DOHH2 (cell line): ENCODE measurements at regions not wholly inside any gene's neighbourhood (a gene's known extent, or its start where the extent isn't known, plus 50 kb on each side); places are given as distances from the start of the nearest gene placed in this dataset.

Experiments used
- H3F3A ChIP-seq: fragments of 200-600 bp; sonication (generic), shearing (Covaris generic); 2 replicates; pipeline ENCODE4 v1.6.0; 2016; ENCODE audit warnings: antibody characterized with exemption, mild to moderate bottlenecking; ENCODE audit not compliant: control insufficient read depth, insufficient read depth
- H3K27ac ChIP-seq: fragments of 200-600 bp; sonication (generic); 2 replicates; pipeline ENCODE4 v1.5.1; 2014; ENCODE audit warnings: low read depth, mild to moderate bottlenecking, low read length, moderate library complexity
- H3K27me3 ChIP-seq: fragments of 200-600 bp; sonication (generic); 2 replicates; pipeline ENCODE4 v1.6.1; 2014; ENCODE audit warnings: mild to moderate bottlenecking, low read length, mixed read lengths; ENCODE audit not compliant: control insufficient read depth
- H3K36me3 ChIP-seq: fragments of 200-600 bp; sonication (generic); 2 replicates; pipeline ENCODE4 v1.6.1; 2014; ENCODE audit warnings: mild to moderate bottlenecking, low read length, moderate library complexity, mixed read lengths; ENCODE audit not compliant: control insufficient read depth
- H3K4me1 ChIP-seq: fragments of 200-600 bp; sonication (generic); 2 replicates; pipeline ENCODE4 v1.6.1; 2014; ENCODE audit warnings: mild to moderate bottlenecking, low read length, mixed read lengths; ENCODE audit not compliant: control insufficient read depth
- H3K4me2 ChIP-seq: fragments of 200-600 bp; sonication (generic); 2 replicates; pipeline ENCODE4 v1.6.0; 2014; ENCODE audit warnings: mild to moderate bottlenecking, low read length, moderate library complexity
- H3K4me3 ChIP-seq: fragments of 200-600 bp; sonication (generic); 2 replicates; pipeline ENCODE4 v1.5.1; 2014; ENCODE audit warnings: mild to moderate bottlenecking, low read length, mixed read lengths
- H3K79me2 ChIP-seq: fragments of 200-600 bp; sonication (generic); 2 replicates; pipeline ENCODE4 v1.6.1; 2014; ENCODE audit warnings: mild to moderate bottlenecking, low read length, mixed read lengths; ENCODE audit not compliant: control insufficient read depth
- H3K9me2 ChIP-seq: fragments of 200-600 bp; sonication (generic); replicated peaks from 2 replicates; pipeline ENCODE4 v1.6.1; 2014; ENCODE audit warnings: mild to moderate bottlenecking, low read length, mixed read lengths; ENCODE audit not compliant: control insufficient read depth
- H3K9me3 ChIP-seq: fragments of 200-600 bp; sonication (generic); 2 replicates; pipeline ENCODE4 v1.6.1; 2014; ENCODE audit warnings: antibody characterized with exemption, low read length, mixed read lengths; ENCODE audit not compliant: control insufficient read depth, insufficient read depth
- H4K20me1 ChIP-seq: fragments of 200-600 bp; sonication (generic); 2 replicates; pipeline ENCODE4 v1.6.0; 2014; ENCODE audit warnings: low read depth, mild to moderate bottlenecking, antibody characterized with exemption, low read length, moderate library complexity; ENCODE audit not compliant: control insufficient read depth, insufficient read depth
- CTCF ChIP-seq: fragments of 200-600 bp; sonication (generic); IDR thresholded peaks from one replicate; pipeline ENCODE4 v1.5.1; 2014; ENCODE audit warnings: antibody characterized with exemption, mild to moderate bottlenecking, low read depth, low read length; ENCODE audit not compliant: poor library complexity, severe bottlenecking
- EZH2phosphoT487 ChIP-seq: fragments of 200-600 bp; sonication (generic); IDR thresholded peaks from 2 replicates; pipeline ENCODE4 v1.6.1; 2017; ENCODE audit warnings: borderline replicate concordance, mild to moderate bottlenecking, antibody characterized with exemption, low read length, moderate library complexity, mixed read lengths

GRCh38 chr3:24810881-24811280 is 316.2 kb upstream of the THRB start:
- Histone ChIP-seq H3K27me3 (no peaks in the 10 kb centered on the region), H3K9me3 (no peaks in the 10 kb centered on the region), H3K4me1 (no peaks in the 10 kb centered on the region), H3K4me3 (no peak overlapping the region), H3K36me3 (no peaks in the 10 kb centered on the region), H3K79me2 (no peaks in the 10 kb centered on the region), H3K4me2 (no peak overlapping the region), H3K27ac (no peak overlapping the region), H3K9me2 (no peaks in the 10 kb centered on the region), H3F3A (no peaks in the 10 kb centered on the region), H4K20me1 (no peaks in the 10 kb centered on the region)
- no peak for TF ChIP-seq EZH2phosphoT487
- TF ChIP-seq CTCF: no peak

DNA sequence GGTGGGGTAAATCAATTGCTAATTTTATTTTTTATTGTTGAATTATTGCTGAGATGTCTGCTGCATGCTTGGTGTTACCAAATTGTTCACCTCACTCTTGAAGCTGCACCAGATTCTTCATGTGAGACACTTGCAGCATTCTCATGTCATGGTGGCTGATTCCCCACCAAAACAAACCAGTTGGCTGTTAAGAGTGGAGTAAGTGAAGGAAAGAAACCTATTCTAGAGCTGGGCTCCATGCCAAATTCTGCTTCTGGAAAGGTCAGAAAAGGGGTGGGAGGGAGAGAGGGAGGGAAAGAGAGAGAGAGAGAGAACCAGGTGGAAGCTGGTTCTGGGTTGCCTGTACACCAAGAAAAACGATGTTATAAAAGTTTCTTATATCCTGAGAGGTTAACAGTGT is 317.5 kb upstream of the THRB start:
- H3K9me3 ChIP-seq: no peaks in the 10 kb centered on the region
- H4K20me1 ChIP-seq: no peaks in the 10 kb centered on the region
- no peaks in the 10 kb centered on the region for H3K79me2 ChIP-seq
- no peak overlapping the region for H3K4me2 ChIP-seq
- no peaks in the 10 kb centered on the region for H3F3A ChIP-seq
- H3K27me3 ChIP-seq: no peaks in the 10 kb centered on the region
- no peak for TF ChIP-seq EZH2phosphoT487
- no peak for TF ChIP-seq CTCF
- H3K4me3 ChIP-seq: no peak overlapping the region
- no peaks in the 10 kb centered on the region for H3K4me1 ChIP-seq
- no peaks in the 10 kb centered on the region for H3K9me2 ChIP-seq
- H3K27ac ChIP-seq: no peak overlapping the region
- no peaks in the 10 kb centered on the region for H3K36me3 ChIP-seq

DNA sequence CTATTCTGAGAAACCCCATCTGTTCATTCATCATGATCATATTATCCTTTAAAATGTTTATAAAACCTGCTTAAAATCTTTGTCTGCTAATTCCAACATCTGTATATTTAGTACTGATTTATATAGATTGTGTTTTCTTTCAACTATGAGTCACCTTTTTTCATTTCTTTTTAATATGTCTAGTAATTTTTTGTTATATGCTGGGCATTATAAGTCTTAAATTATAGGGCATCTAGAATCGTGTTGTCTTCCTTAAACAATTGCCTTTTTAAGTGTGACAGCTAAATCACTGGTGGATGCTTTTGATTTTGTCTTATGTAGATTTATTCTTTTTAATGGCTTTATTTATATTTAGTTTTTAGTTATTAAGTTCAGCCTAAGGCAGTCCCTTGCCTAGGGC is 323.4 kb upstream of the THRB start:
- H3K4me1 ChIP-seq: no peaks in the 10 kb centered on the region
- no peaks in the 10 kb centered on the region for H3F3A ChIP-seq
- no peak overlapping the region for H3K27ac ChIP-seq
- H3K79me2 ChIP-seq: no peaks in the 10 kb centered on the region
- H4K20me1 ChIP-seq: no peaks in the 10 kb centered on the region
- H3K9me2 ChIP-seq: no peaks in the 10 kb centered on the region
- TF ChIP-seq CTCF (no peak), EZH2phosphoT487 (no peak)
- H3K36me3 ChIP-seq: no peaks in the 10 kb centered on the region
- no peak overlapping the region for H3K4me3 ChIP-seq
- no peak overlapping the region for H3K4me2 ChIP-seq
- no peaks in the 10 kb centered on the region for H3K9me3 ChIP-seq
- no peaks in the 10 kb centered on the region for H3K27me3 ChIP-seq

GRCh38 chr3:24828011-24828410 is 333.4 kb upstream of the THRB start:
- Histone ChIP-seq H3K79me2 (no peaks in the 10 kb centered on the region), H3K4me2 (no peak overlapping the region), H3K4me3 (no peak overlapping the region), H3F3A (no peaks in the 10 kb centered on the region), H3K9me3 (no peaks in the 10 kb centered on the region), H4K20me1 (no peaks in the 10 kb centered on the region), H3K36me3 (no peaks in the 10 kb centered on the region), H3K4me1 (no peaks in the 10 kb centered on the region), H3K27me3 (no peaks in the 10 kb centered on the region), H3K27ac (no peak overlapping the region), H3K9me2 (no peaks in the 10 kb centered on the region)
- TF ChIP-seq CTCF: no peak
- no peak for TF ChIP-seq EZH2phosphoT487
